ENCODE measurements at regions not wholly inside any gene's neighbourhood (a gene's known extent, or its start where the extent isn't known, plus 50 kb on each side); places are given as distances from the start of the nearest gene placed in this dataset.

GRCh38 chr1:84755216-84755615 is 65.0 kb upstream of the SSX2IP start:
- no peak for TF ChIP-seq CTCF (IDR thresholded peaks at IDR 0.05)
- TF ChIP-seq POLR2A (IDR thresholded peaks at IDR 0.05): no peak
- no peak for TF ChIP-seq EP300 (IDR thresholded peaks at IDR 0.05)
